Mesenchymal stem cell (in vitro differentiated cells and primary cell): ENCODE measurements at regions not wholly inside any gene's neighbourhood (a gene's known extent, or its start where the extent isn't known, plus 50 kb on each side); places are given as distances from the start of the nearest gene placed in this dataset.

Experiments used
- DNase-seq: peaks from one replicate; pipeline ENCODE4 v3.0.0-alpha.2; 2013
- H2AFZ ChIP-seq: one replicate; pipeline ENCODE4 v1.6.1; 2013; ENCODE audit warnings: low read depth, mild to moderate bottlenecking, control low read depth, inconsistent platforms, low read length, moderate library complexity
- H2AK5ac ChIP-seq: 2 replicates; pipeline ENCODE4 v1.6.1; 2013; ENCODE audit warnings: low read length, moderate library complexity, mild to moderate bottlenecking, inconsistent platforms; ENCODE audit not compliant: severe bottlenecking
- H2BK120ac ChIP-seq: one replicate; pipeline ENCODE4 v1.6.1; 2013; ENCODE audit warnings: low read depth, mild to moderate bottlenecking, inconsistent platforms, low read length, moderate library complexity
- H2BK12ac ChIP-seq, 2 experiments: one replicate each; pipeline ENCODE4 v1.6.1; 2013; ENCODE audit warnings: inconsistent platforms in 2 of 2, low read length in 2 of 2, mild to moderate bottlenecking in 2 of 2, moderate library complexity in 2 of 2, control low read depth in 1 of 2
- H2BK15ac ChIP-seq: one replicate; pipeline ENCODE4 v1.6.1; 2013; ENCODE audit warnings: mild to moderate bottlenecking, low read depth, inconsistent platforms; ENCODE audit not compliant: poor library complexity, severe bottlenecking
- H2BK5ac ChIP-seq: 2 replicates; pipeline ENCODE4 v1.6.1; 2013; ENCODE audit warnings: low read depth, mild to moderate bottlenecking, low read length, control low read depth, inconsistent platforms; ENCODE audit not compliant: poor library complexity, severe bottlenecking
- H3K14ac ChIP-seq, 2 experiments: one replicate each; pipeline ENCODE4 v1.6.1; 2013; ENCODE audit warnings: inconsistent platforms in 2 of 2, low read length in 2 of 2, control low read depth in 1 of 2, mild to moderate bottlenecking in 1 of 2, moderate library complexity in 1 of 2
- H3K18ac ChIP-seq, 2 experiments: one replicate each; pipeline ENCODE4 v1.6.1; 2013; ENCODE audit warnings: inconsistent platforms in 2 of 2, low read length in 2 of 2, control low read depth in 1 of 2, low read depth in 1 of 2, mild to moderate bottlenecking in 1 of 2
- H3K23ac ChIP-seq, 2 experiments: one replicate each; pipeline ENCODE4 v1.6.1; 2013; ENCODE audit warnings: inconsistent platforms in 2 of 2, low read length in 2 of 2, mild to moderate bottlenecking in 2 of 2, moderate library complexity in 2 of 2, control low read depth in 1 of 2
- H3K27ac ChIP-seq: 2 replicates; pipeline ENCODE4 v1.5.1; 2013; ENCODE audit warnings: mild to moderate bottlenecking, moderate library complexity, low read length, control low read depth, inconsistent platforms; ENCODE audit not compliant: poor library complexity, severe bottlenecking
- H3K27me3 ChIP-seq, 2 experiments: 2 replicates each; pipeline versions ENCODE4 v1.6.1 to v1.7.0; 2013; ENCODE audit warnings: low read length in 2 of 2, mild to moderate bottlenecking in 2 of 2, moderate library complexity in 2 of 2, control low read depth in 1 of 2, inconsistent platforms in 1 of 2; ENCODE audit not compliant: control insufficient read depth in 1 of 2, insufficient read depth in 1 of 2
- H3K36me3 ChIP-seq, 2 experiments: 2 replicates each; pipeline versions ENCODE4 v1.6.1 to v1.7.0; 2013; ENCODE audit warnings: low read length in 2 of 2, control low read depth in 1 of 2, inconsistent platforms in 1 of 2, low read depth in 1 of 2, mild to moderate bottlenecking in 1 of 2; ENCODE audit not compliant: insufficient read depth in 2 of 2, control insufficient read depth in 1 of 2
- H3K4ac ChIP-seq, 2 experiments: one replicate each; pipeline ENCODE4 v1.6.1; 2013; ENCODE audit warnings: inconsistent platforms in 2 of 2, low read length in 2 of 2, mild to moderate bottlenecking in 2 of 2, moderate library complexity in 2 of 2, control low read depth in 1 of 2, low read depth in 1 of 2
- H3K4me1 ChIP-seq: 2 replicates; pipeline ENCODE4 v1.6.1; 2013; ENCODE audit warnings: low read depth, low read length, control low read depth; ENCODE audit not compliant: control insufficient read depth, insufficient read depth
- H3K4me2 ChIP-seq: 2 replicates; pipeline ENCODE4 v1.6.1; 2013; ENCODE audit warnings: low read length, mild to moderate bottlenecking, inconsistent platforms; ENCODE audit not compliant: poor library complexity, severe bottlenecking
- H3K4me3 ChIP-seq, 2 experiments: 2 replicates each; pipeline versions ENCODE4 v1.5.1 to v1.7.0; 2013; ENCODE audit warnings: low read length in 2 of 2, mild to moderate bottlenecking in 2 of 2, control low read depth in 1 of 2, low read depth in 1 of 2; ENCODE audit not compliant: insufficient read depth in 1 of 2
- H3K79me1 ChIP-seq: replicated peaks from 2 replicates; pipeline ENCODE4 v1.6.1; 2013; ENCODE audit warnings: mild to moderate bottlenecking, control low read depth, low read length, inconsistent platforms; ENCODE audit not compliant: poor library complexity, severe bottlenecking
- H3K9ac ChIP-seq: 2 replicates; pipeline ENCODE4 v1.7.0; 2013; ENCODE audit warnings: mild to moderate bottlenecking, low read length, moderate library complexity
- H3K9me3 ChIP-seq: 2 replicates; pipeline ENCODE4 v1.7.0; 2013; ENCODE audit warnings: mild to moderate bottlenecking, low read length; ENCODE audit not compliant: control insufficient read depth
- H4K8ac ChIP-seq: one replicate; pipeline ENCODE4 v1.6.1; 2013; ENCODE audit warnings: inconsistent platforms, mild to moderate bottlenecking, low read length, moderate library complexity
- H4K91ac ChIP-seq: one replicate; pipeline ENCODE4 v1.6.1; 2013; ENCODE audit warnings: mild to moderate bottlenecking, low read length, inconsistent platforms
- whole genome bisulfite sequencing: methylation state at CpG from one replicate; pipeline ENCODE4 v1.1.7; 2013; ENCODE audit warnings: mixed read lengths; 5-methylcytosine and 5-hydroxymethylcytosine counted together

- H2AFZ ChIP-seq: no peak overlapping the region
- no peaks in the 10 kb centered on the region for H3K4me1 ChIP-seq
- no peaks in the 10 kb centered on the region for H3K36me3 ChIP-seq
- H3K14ac ChIP-seq: no peak overlapping the region
- H4K91ac ChIP-seq: no peak overlapping the region
- no peaks in the 10 kb centered on the region for H3K79me1 ChIP-seq
- no peak overlapping the region for H3K18ac ChIP-seq
- H4K8ac ChIP-seq: no peak overlapping the region
- no peak overlapping the region for H3K4ac ChIP-seq
- no peak overlapping the region for H3K4me2 ChIP-seq
- no peak overlapping the region for H3K9ac ChIP-seq
- H3K4me3 ChIP-seq: no peak overlapping the region
- no peak for DNase-seq
- H2BK12ac ChIP-seq: no peak overlapping the region
- no peak overlapping the region for H3K27ac ChIP-seq
- H3K27me3 ChIP-seq: no peaks in the 10 kb centered on the region
- no peak overlapping the region for H2AK5ac ChIP-seq
- 80% methylated on average over 1 of the region's 1 CpG for WGBS
- no peaks in the 10 kb centered on the region for H3K9me3 ChIP-seq
- no peak overlapping the region for H2BK15ac ChIP-seq
- H3K23ac ChIP-seq: no peak overlapping the region
- H2BK5ac ChIP-seq: no peak overlapping the region
- no peak overlapping the region for H2BK120ac ChIP-seq
Observed at GRCh38 chr5:156000115-156000514, 326.8 kb upstream of the SGCD start.

- Histone ChIP-seq H3K4me1 (no peaks in the 10 kb centered on the region), H4K8ac (no peak overlapping the region), H3K27ac (no peak overlapping the region), H3K9me3 (peaks cover 4% of the 10 kb centered on the region), H3K27me3 (no peaks in the 10 kb centered on the region), H3K4me2 (no peak overlapping the region), H3K4me3 (no peak overlapping the region), H3K79me1 (no peaks in the 10 kb centered on the region), H3K18ac (no peak overlapping the region), H2BK120ac (no peak overlapping the region), H3K14ac (no peak overlapping the region), H3K36me3 (no peaks in the 10 kb centered on the region), H2AK5ac (no peak overlapping the region), H4K91ac (no peak overlapping the region), H3K9ac (no peak overlapping the region), H2AFZ (no peak overlapping the region), H2BK15ac (no peak overlapping the region), H2BK5ac (no peak overlapping the region), H3K4ac (no peak overlapping the region), H2BK12ac (no peak overlapping the region), H3K23ac (no peak overlapping the region)
- no peak for DNase-seq
- WGBS: 83% methylated on average over 6 of the region's 6 CpGs
Observed at GRCh38 chr5:156004754-156005153, 322.2 kb upstream of the SGCD start.

- 74% methylated on average over 5 of the region's 6 CpGs for WGBS
- H2AK5ac ChIP-seq: no peak overlapping the region
- H3K36me3 ChIP-seq: no peaks in the 10 kb centered on the region
- no peak overlapping the region for H2BK12ac ChIP-seq
- no peak overlapping the region for H2BK120ac ChIP-seq
- H3K9ac ChIP-seq: no peak overlapping the region
- H2BK15ac ChIP-seq: no peak overlapping the region
- H4K8ac ChIP-seq: no peak overlapping the region
- H3K4me2 ChIP-seq: no peak overlapping the region
- no peak overlapping the region for H3K23ac ChIP-seq
- no peak overlapping the region for H3K27ac ChIP-seq
- H3K4me3 ChIP-seq: no peak overlapping the region
- no peak overlapping the region for H4K91ac ChIP-seq
- H3K9me3 ChIP-seq: peaks cover 4% of the 10 kb centered on the region
- H3K4ac ChIP-seq: no peak overlapping the region
- H3K79me1 ChIP-seq: no peaks in the 10 kb centered on the region
- H3K14ac ChIP-seq: no peak overlapping the region
- no peak overlapping the region for H3K18ac ChIP-seq
- H2BK5ac ChIP-seq: no peak overlapping the region
- no peaks in the 10 kb centered on the region for H3K27me3 ChIP-seq
- no peak overlapping the region for H2AFZ ChIP-seq
- no peak for DNase-seq
- H3K4me1 ChIP-seq: no peaks in the 10 kb centered on the region
Observed at GRCh38 chr5:156006026-156006647, 320.8 kb upstream of the SGCD start.

GRCh38 chr5:156008844-156009243 is 318.1 kb upstream of the SGCD start:
- WGBS: no CpG with 5 or more reads among the region's 1 CpG
- Histone ChIP-seq H4K91ac (no peak overlapping the region), H3K23ac (no peak overlapping the region), H3K14ac (no peak overlapping the region), H3K4me2 (no peak overlapping the region), H3K9me3 (peaks cover 4% of the 10 kb centered on the region), H3K4ac (no peak overlapping the region), H3K18ac (no peak overlapping the region), H3K4me1 (no peaks in the 10 kb centered on the region), H3K9ac (no peak overlapping the region), H3K36me3 (no peaks in the 10 kb centered on the region), H2BK5ac (no peak overlapping the region), H2BK12ac (no peak overlapping the region), H2BK120ac (no peak overlapping the region), H3K4me3 (no peak overlapping the region), H2AK5ac (no peak overlapping the region), H4K8ac (no peak overlapping the region), H2BK15ac (no peak overlapping the region), H2AFZ (no peak overlapping the region), H3K27me3 (no peaks in the 10 kb centered on the region), H3K79me1 (no peaks in the 10 kb centered on the region), H3K27ac (no peak overlapping the region)
- no peak for DNase-seq
